Loucy (cell line): ENCODE measurements at regions not wholly inside any gene's neighbourhood (a gene's known extent, or its start where the extent isn't known, plus 50 kb on each side); places are given as distances from the start of the nearest gene placed in this dataset.

Experiments used
- H2AFZ ChIP-seq: fragments of 200-600 bp; sonication (generic); 2 replicates; pipeline ENCODE4 v1.6.0; 2016; ENCODE audit warnings: antibody characterized with exemption, mild to moderate bottlenecking, low read length, moderate library complexity
- H3F3A ChIP-seq: fragments of 200-600 bp; 2 replicates; pipeline ENCODE4 v1.6.0; 2016; ENCODE audit warnings: antibody characterized with exemption, low read depth, mild to moderate bottlenecking
- H3K27me3 ChIP-seq: fragments of 200-600 bp; sonication (generic); 2 replicates; pipeline ENCODE4 v1.6.1; 2014; ENCODE audit warnings: low read length, mild to moderate bottlenecking; ENCODE audit not compliant: insufficient read depth, poor library complexity, severe bottlenecking
- H3K36me3 ChIP-seq: fragments of 200-600 bp; sonication (generic); 2 replicates; pipeline ENCODE4 v1.6.1; 2016; ENCODE audit warnings: low read length; ENCODE audit not compliant: insufficient read depth
- H3K4me1 ChIP-seq: fragments of 200-600 bp; sonication (generic); 2 replicates; pipeline ENCODE4 v1.5.1; 2014; ENCODE audit warnings: low read length, mild to moderate bottlenecking; ENCODE audit not compliant: insufficient read depth, poor library complexity, severe bottlenecking
- H3K4me2 ChIP-seq: fragments of 200-600 bp; sonication (generic); 2 replicates; pipeline ENCODE4 v1.6.0; 2014; ENCODE audit warnings: antibody characterized with exemption, low read length, low read depth, mild to moderate bottlenecking; ENCODE audit not compliant: poor library complexity, severe bottlenecking
- H3K4me3 ChIP-seq: fragments of 200-600 bp; sonication (generic); 2 replicates; pipeline ENCODE4 v1.5.1; 2014; ENCODE audit warnings: low read length, mild to moderate bottlenecking, mixed read lengths; ENCODE audit not compliant: poor library complexity, severe bottlenecking
- H3K79me2 ChIP-seq: fragments of 200-600 bp; sonication (generic); 2 replicates; pipeline ENCODE4 v1.6.1; 2014; ENCODE audit warnings: low read length; ENCODE audit not compliant: insufficient read depth
- H3K9ac ChIP-seq: fragments of 200-600 bp; sonication (generic); 2 replicates; pipeline ENCODE4 v1.6.0; 2014; ENCODE audit warnings: mild to moderate bottlenecking, low read depth, low read length, moderate library complexity; ENCODE audit not compliant: poor library complexity, severe bottlenecking
- H3K9me2 ChIP-seq: fragments of 200-600 bp; sonication (generic); replicated peaks from 2 replicates; pipeline ENCODE4 v1.6.1; 2016; ENCODE audit warnings: low read depth, low read length, mixed read lengths
- H3K9me3 ChIP-seq: fragments of 200-600 bp; sonication (generic); 2 replicates; pipeline ENCODE4 v1.6.1; 2014; ENCODE audit warnings: mild to moderate bottlenecking, antibody characterized with exemption, low read length, low read depth; ENCODE audit not compliant: insufficient read depth
- H4K20me1 ChIP-seq: fragments of 200-600 bp; sonication (generic); 2 replicates; pipeline ENCODE4 v1.6.0; 2014; ENCODE audit warnings: antibody characterized with exemption, low read length, mild to moderate bottlenecking; ENCODE audit not compliant: insufficient read depth, poor library complexity, severe bottlenecking
- CTCF ChIP-seq: fragments of 200-600 bp; sonication (generic); conservative IDR thresholded peaks from 2 replicates; pipeline ENCODE4 v1.5.1; 2014; ENCODE audit warnings: mild to moderate bottlenecking, antibody characterized with exemption, low read length
- EZH2phosphoT487 ChIP-seq: fragments of 200-600 bp; IDR thresholded peaks from 2 replicates; pipeline ENCODE4 v1.6.1; 2018; ENCODE audit warnings: antibody characterized with exemption, mild to moderate bottlenecking, moderate library complexity, borderline replicate concordance

GRCh38 chr10:4177791-4178190, 392.8 kb upstream of the KLF6 start:
- no peaks in the 10 kb centered on the region for H3K27me3 ChIP-seq
- H3F3A ChIP-seq = no peaks in the 10 kb centered on the region
- no peak overlapping the region for H3K4me3 ChIP-seq
- H3K9me2 ChIP-seq = no peaks in the 10 kb centered on the region
- no peak overlapping the region for H3K4me2 ChIP-seq
- H3K9me3 ChIP-seq = no peaks in the 10 kb centered on the region
- no peak for TF ChIP-seq CTCF
- no peak for TF ChIP-seq EZH2phosphoT487
- no peak overlapping the region for H2AFZ ChIP-seq
- no peak overlapping the region for H3K9ac ChIP-seq
- no peaks in the 10 kb centered on the region for H3K4me1 ChIP-seq
- no peaks in the 10 kb centered on the region for H3K79me2 ChIP-seq
- no peaks in the 10 kb centered on the region for H3K36me3 ChIP-seq
- no peaks in the 10 kb centered on the region for H4K20me1 ChIP-seq

DNA sequence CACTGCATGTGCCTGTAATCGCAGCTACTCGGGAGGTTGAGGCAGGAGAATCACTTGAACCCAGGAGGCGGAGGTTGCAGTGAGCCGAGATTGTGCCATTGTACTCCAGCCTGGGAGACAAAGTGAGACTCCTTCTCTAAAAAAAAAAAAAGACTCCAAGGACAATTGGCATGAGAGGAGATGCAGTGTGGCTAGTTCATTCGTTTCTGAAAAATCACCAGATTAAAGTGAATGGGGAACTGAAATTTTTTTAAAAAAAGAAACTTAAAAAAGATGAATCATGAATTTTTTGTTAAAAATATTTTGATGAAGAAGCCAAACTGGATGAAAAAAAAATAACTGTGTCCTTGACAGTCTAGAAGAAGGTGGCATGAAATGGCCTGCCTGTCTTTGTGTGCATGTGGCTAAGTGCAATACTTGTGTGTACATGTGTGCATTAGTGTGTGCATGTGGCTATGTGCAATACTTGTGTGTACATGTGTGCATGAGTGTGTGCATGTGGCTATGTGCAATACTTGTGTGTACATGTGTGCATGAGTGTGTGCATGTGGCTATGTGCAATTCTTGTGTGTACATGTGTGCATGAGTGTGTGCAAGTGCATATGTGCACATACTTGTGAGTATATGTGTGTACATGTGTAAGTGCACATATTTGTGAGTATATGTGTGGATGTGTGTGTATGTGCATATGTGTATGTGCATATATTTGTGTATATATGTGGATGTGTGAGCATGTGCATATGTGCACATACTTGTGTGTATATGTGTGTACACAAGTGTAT, 391.7 kb upstream of the KLF6 start:
- H3K9me3 ChIP-seq = no peaks in the 10 kb centered on the region
- no peak overlapping the region for H2AFZ ChIP-seq
- no peaks in the 10 kb centered on the region for H4K20me1 ChIP-seq
- H3K27me3 ChIP-seq = no peaks in the 10 kb centered on the region
- no peak overlapping the region for H3K9ac ChIP-seq
- H3K4me3 ChIP-seq = no peak overlapping the region
- H3K4me2 ChIP-seq = no peak overlapping the region
- H3K9me2 ChIP-seq = no peaks in the 10 kb centered on the region
- H3K79me2 ChIP-seq = no peaks in the 10 kb centered on the region
- TF ChIP-seq CTCF (no peak), EZH2phosphoT487 (no peak)
- H3K4me1 ChIP-seq = no peaks in the 10 kb centered on the region
- no peaks in the 10 kb centered on the region for H3F3A ChIP-seq
- no peaks in the 10 kb centered on the region for H3K36me3 ChIP-seq

- no peak overlapping the region for H3K9ac ChIP-seq
- no peak overlapping the region for H3K4me3 ChIP-seq
- no peaks in the 10 kb centered on the region for H3K9me2 ChIP-seq
- H3K9me3 ChIP-seq = no peaks in the 10 kb centered on the region
- TF ChIP-seq EZH2phosphoT487 (no peak), CTCF (no peak)
- no peaks in the 10 kb centered on the region for H4K20me1 ChIP-seq
- no peaks in the 10 kb centered on the region for H3F3A ChIP-seq
- H3K4me1 ChIP-seq = no peaks in the 10 kb centered on the region
- no peaks in the 10 kb centered on the region for H3K27me3 ChIP-seq
- no peak overlapping the region for H2AFZ ChIP-seq
- no peak overlapping the region for H3K4me2 ChIP-seq
- no peaks in the 10 kb centered on the region for H3K36me3 ChIP-seq
- no peaks in the 10 kb centered on the region for H3K79me2 ChIP-seq
These were observed 389.2 kb upstream of the KLF6 start for GRCh38 chr10:4174197-4174596.
